Endothelial cell (in vitro differentiated cells): ENCODE measurements at regions not wholly inside any gene's neighbourhood (a gene's known extent, or its start where the extent isn't known, plus 50 kb on each side); places are given as distances from the start of the nearest gene placed in this dataset.

Source experiments
- DNase-seq: peaks from one replicate; pipeline ENCODE4 v3.0.0; 2021; ENCODE audit warnings: low spot score
- H3K27ac Mint-ChIP-seq: one replicate; pipeline ENCODE4 v1.8.0; 2021; ENCODE audit warnings: mixed read lengths, inconsistent platforms; ENCODE audit not compliant: unreplicated experiment
- H3K27me3 Mint-ChIP-seq: one replicate; pipeline ENCODE4 v1.8.0; 2021; ENCODE audit warnings: mild to moderate bottlenecking, moderate library complexity, mixed read lengths, inconsistent platforms; ENCODE audit not compliant: unreplicated experiment
- H3K36me3 Mint-ChIP-seq: one replicate; pipeline ENCODE4 v1.8.0; 2021; ENCODE audit warnings: mild to moderate bottlenecking, low read depth, mixed read lengths, inconsistent platforms; ENCODE audit not compliant: unreplicated experiment
- H3K4me1 Mint-ChIP-seq: one replicate; pipeline ENCODE4 v1.8.0; 2021; ENCODE audit warnings: mild to moderate bottlenecking, mixed read lengths, inconsistent platforms; ENCODE audit not compliant: unreplicated experiment
- H3K4me3 Mint-ChIP-seq: one replicate; pipeline ENCODE4 v1.8.0; 2021; ENCODE audit warnings: mild to moderate bottlenecking, mixed read lengths, inconsistent platforms; ENCODE audit not compliant: unreplicated experiment
- H3K9me3 Mint-ChIP-seq: one replicate; pipeline ENCODE4 v1.8.0; 2021; ENCODE audit warnings: mixed read lengths, inconsistent platforms; ENCODE audit not compliant: unreplicated experiment
- TF ChIP-seq, protein P1 (sequence below): fragments of 200-600 bp; sonication (generic); IDR thresholded peaks from one replicate; pipeline ENCODE4 v1.5.0; 2021; ENCODE audit warnings: antibody characterized with exemption; ENCODE audit not compliant: unreplicated experiment

DNA sequence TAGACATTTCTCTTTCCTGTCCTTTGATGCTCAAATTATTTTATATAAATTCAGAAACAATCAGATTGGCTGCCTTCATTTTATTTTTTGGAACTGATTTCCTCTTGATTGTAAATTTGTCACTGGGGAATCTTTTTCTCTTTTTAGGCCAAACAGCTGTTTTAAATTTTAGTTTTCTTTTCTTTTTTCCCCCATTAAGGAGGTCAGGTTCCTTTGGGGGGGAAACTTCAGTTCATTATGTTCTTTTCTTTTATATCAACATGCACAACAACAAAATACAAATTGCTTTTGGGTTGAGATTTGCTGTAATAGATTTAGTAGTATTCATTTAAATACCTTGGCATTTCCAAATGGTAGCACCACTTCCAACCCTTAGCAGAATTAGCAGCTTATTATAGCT, 264.8 kb upstream of the SPRY2 start:
- no peaks in the 10 kb centered on the region for H3K9me3 Mint-ChIP-seq
- no peak overlapping the region for H3K4me3 Mint-ChIP-seq
- TF ChIP-seq, protein P1, sequence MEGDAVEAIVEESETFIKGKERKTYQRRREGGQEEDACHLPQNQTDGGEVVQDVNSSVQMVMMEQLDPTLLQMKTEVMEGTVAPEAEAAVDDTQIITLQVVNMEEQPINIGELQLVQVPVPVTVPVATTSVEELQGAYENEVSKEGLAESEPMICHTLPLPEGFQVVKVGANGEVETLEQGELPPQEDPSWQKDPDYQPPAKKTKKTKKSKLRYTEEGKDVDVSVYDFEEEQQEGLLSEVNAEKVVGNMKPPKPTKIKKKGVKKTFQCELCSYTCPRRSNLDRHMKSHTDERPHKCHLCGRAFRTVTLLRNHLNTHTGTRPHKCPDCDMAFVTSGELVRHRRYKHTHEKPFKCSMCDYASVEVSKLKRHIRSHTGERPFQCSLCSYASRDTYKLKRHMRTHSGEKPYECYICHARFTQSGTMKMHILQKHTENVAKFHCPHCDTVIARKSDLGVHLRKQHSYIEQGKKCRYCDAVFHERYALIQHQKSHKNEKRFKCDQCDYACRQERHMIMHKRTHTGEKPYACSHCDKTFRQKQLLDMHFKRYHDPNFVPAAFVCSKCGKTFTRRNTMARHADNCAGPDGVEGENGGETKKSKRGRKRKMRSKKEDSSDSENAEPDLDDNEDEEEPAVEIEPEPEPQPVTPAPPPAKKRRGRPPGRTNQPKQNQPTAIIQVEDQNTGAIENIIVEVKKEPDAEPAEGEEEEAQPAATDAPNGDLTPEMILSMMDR, result no peak
- no peaks in the 10 kb centered on the region for H3K36me3 Mint-ChIP-seq
- H3K4me1 Mint-ChIP-seq, result no peaks in the 10 kb centered on the region
- peaks cover 1% of the 10 kb centered on the region for H3K27me3 Mint-ChIP-seq
- DNase-seq, result no peak
- H3K27ac Mint-ChIP-seq, result no peak overlapping the region

- Mint-ChIP-seq H3K36me3 (no peaks in the 10 kb centered on the region), H3K4me3 (no peak overlapping the region), H3K9me3 (no peaks in the 10 kb centered on the region), H3K27ac (no peak overlapping the region), H3K4me1 (no peaks in the 10 kb centered on the region), H3K27me3 (peaks cover 1% of the 10 kb centered on the region)
- no peak for DNase-seq
- TF ChIP-seq, protein P1, result no peak
Observed at GRCh38 chr13:80605011-80605410, 264.1 kb upstream of the SPRY2 start.

DNA sequence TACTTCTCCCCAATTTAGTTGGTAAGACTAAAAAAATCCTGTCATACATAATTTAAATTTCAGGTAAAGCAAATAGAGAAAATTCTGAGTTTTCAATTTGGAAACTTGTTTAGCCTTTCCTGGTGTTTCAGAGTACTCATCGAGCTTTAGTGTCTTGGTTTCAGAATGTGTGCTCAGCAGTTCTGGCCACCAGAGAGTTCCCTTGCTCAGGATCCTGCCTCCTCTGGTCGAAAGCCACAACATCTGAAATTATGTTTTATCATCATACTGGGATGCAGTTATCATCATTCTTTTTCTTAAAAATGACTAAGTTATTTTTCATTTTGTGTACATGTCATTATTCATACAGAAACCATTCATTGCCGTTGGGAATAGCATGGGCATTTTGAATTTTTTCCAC, 263.2 kb upstream of the SPRY2 start:
- DNase-seq, result no peak
- Mint-ChIP-seq H3K9me3 (no peaks in the 10 kb centered on the region), H3K27ac (no peak overlapping the region), H3K27me3 (peaks cover 1% of the 10 kb centered on the region), H3K4me3 (no peak overlapping the region), H3K4me1 (no peaks in the 10 kb centered on the region), H3K36me3 (no peaks in the 10 kb centered on the region)
- TF ChIP-seq, protein P1, result no peak

DNA sequence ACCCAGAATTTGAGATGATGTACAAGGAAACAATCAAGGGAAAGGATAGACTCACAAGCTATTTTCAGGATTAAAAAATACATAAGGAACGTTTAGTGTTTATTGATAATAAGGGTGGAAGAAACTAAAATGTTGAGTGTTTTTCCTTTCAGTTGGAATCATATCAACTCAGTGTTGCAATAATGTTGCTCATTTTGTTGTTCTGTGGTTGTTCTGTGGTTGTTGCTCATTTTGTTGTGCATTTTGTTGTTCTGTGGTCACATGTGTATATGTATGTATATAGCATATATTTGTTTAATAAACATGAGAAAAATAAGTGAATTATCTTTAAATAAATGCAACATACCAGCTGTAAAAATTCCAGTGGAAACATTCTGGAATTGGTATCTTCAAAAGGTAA, 262.4 kb upstream of the SPRY2 start:
- Mint-ChIP-seq H3K4me3 (no peak overlapping the region), H3K27ac (no peak overlapping the region), H3K9me3 (no peaks in the 10 kb centered on the region), H3K36me3 (no peaks in the 10 kb centered on the region), H3K4me1 (no peaks in the 10 kb centered on the region), H3K27me3 (peaks cover 1% of the 10 kb centered on the region)
- no peak for DNase-seq
- TF ChIP-seq, protein P1, result no peak

DNA sequence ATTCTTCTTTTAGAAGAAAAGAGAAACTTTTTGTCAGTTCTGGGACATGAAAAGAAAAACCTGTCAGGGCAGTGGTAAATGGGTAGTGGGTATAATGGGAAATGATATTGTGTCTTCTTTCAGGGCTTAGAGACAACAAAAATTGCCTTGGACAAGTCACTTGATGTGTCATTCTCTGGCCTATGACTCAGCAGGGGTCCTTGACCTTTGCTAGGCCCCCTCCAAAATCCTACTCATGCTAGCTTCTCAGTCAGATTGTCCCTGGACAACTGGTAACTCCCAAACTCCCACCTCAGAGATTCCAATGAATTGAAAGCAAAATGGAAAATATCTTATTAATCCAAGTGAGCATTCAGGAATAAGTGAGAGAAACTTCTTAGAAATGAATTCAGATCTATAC, 258.8 kb upstream of the SPRY2 start:
- TF ChIP-seq, protein P1, result no peak
- Mint-ChIP-seq H3K9me3 (no peaks in the 10 kb centered on the region), H3K36me3 (no peaks in the 10 kb centered on the region), H3K27ac (no peak overlapping the region), H3K27me3 (peaks cover 2% of the 10 kb centered on the region), H3K4me1 (no peaks in the 10 kb centered on the region), H3K4me3 (no peak overlapping the region)
- DNase-seq, result no peak
